GM23338 (cell line): ENCODE measurements at regions not wholly inside any gene's neighbourhood (a gene's known extent, or its start where the extent isn't known, plus 50 kb on each side); places are given as distances from the start of the nearest gene placed in this dataset.

Experiments
- ATAC-seq: fragments of 200-7000 bp; cut with Tn5 transposase; 3 replicates; pipeline ENCODE4 v1.9.1; 2020
- DNase-seq: peaks from one replicate; pipeline ENCODE4 v3.0.0-alpha.2; 2015; ENCODE audit warnings: low spot score
- H2AFZ ChIP-seq: fragments of 200-600 bp; sonication (generic); 2 replicates; pipeline ENCODE4 v1.8.0; 2016; ENCODE audit warnings: antibody characterized with exemption, mild to moderate bottlenecking, moderate library complexity
- H3F3A ChIP-seq: fragments of 200-600 bp; sonication (generic); replicated peaks from 2 replicates; pipeline ENCODE4 v1.8.0; 2017; ENCODE audit warnings: antibody characterized with exemption, mixed run types, low read depth
- H3K27ac ChIP-seq: fragments of 200-600 bp; sonication (generic); 2 replicates; pipeline ENCODE4 v1.6.1; 2016; ENCODE audit warnings: low read depth
- H3K27me3 ChIP-seq: fragments of 200-600 bp; sonication (generic); 2 replicates; pipeline ENCODE4 v1.8.0; 2016; ENCODE audit warnings: mild to moderate bottlenecking, mixed run types, moderate library complexity; ENCODE audit not compliant: insufficient read depth
- H3K36me3 ChIP-seq: fragments of 200-600 bp; sonication (generic); 2 replicates; pipeline ENCODE4 v1.8.0; 2016; ENCODE audit warnings: mild to moderate bottlenecking; ENCODE audit not compliant: insufficient read depth
- H3K4me1 ChIP-seq: fragments of 200-600 bp; sonication (generic); 2 replicates; pipeline ENCODE4 v1.8.0; 2016; ENCODE audit warnings: mild to moderate bottlenecking, moderate library complexity; ENCODE audit not compliant: insufficient read depth
- H3K4me2 ChIP-seq: fragments of 200-600 bp; sonication (generic); 2 replicates; pipeline ENCODE4 v1.7.1; 2017; ENCODE audit warnings: mixed run types
- H3K4me3 ChIP-seq: fragments of 200-600 bp; sonication (generic); 2 replicates; pipeline ENCODE4 v1.6.1; 2016; ENCODE audit warnings: mixed run types
- H3K79me2 ChIP-seq: fragments of 200-600 bp; sonication (generic); replicated peaks from 2 replicates; pipeline ENCODE4 v1.8.0; 2017; ENCODE audit warnings: mild to moderate bottlenecking; ENCODE audit not compliant: insufficient read depth
- H3K9me2 ChIP-seq: fragments of 200-600 bp; sonication (generic); 2 replicates; pipeline ENCODE4 v1.8.0; 2017; ENCODE audit not compliant: insufficient read depth
- H4K20me1 ChIP-seq: fragments of 200-600 bp; sonication (generic); replicated peaks from 2 replicates; pipeline ENCODE4 v1.8.0; 2017; ENCODE audit warnings: mild to moderate bottlenecking; ENCODE audit not compliant: insufficient read depth
- H3K27ac Mint-ChIP-seq: 2 replicates; pipeline ENCODE4 v1.8.0; 2020; ENCODE audit warnings: inconsistent platforms, mild to moderate bottlenecking, moderate library complexity, mixed read lengths
- H3K27me3 Mint-ChIP-seq: 3 replicates; pipeline ENCODE4 v1.8.0; 2022; ENCODE audit warnings: low read depth, mild to moderate bottlenecking, moderate library complexity, mixed read lengths, inconsistent platforms; ENCODE audit not compliant: insufficient read depth, poor library complexity
- H3K36me3 Mint-ChIP-seq: 3 replicates; pipeline ENCODE4 v1.8.0; 2021; ENCODE audit warnings: low read depth, mild to moderate bottlenecking, inconsistent platforms, moderate library complexity, mixed read lengths
- H3K4me1 Mint-ChIP-seq: 3 replicates; pipeline ENCODE4 v1.8.0; 2020; ENCODE audit warnings: mild to moderate bottlenecking, inconsistent platforms, mixed read lengths
- H3K4me3 Mint-ChIP-seq: 3 replicates; pipeline ENCODE4 v1.8.0; 2021; ENCODE audit warnings: moderate library complexity, mild to moderate bottlenecking, inconsistent platforms, mixed read lengths
- H3K9me3 Mint-ChIP-seq: 3 replicates; pipeline ENCODE4 v1.8.0; 2020; ENCODE audit warnings: moderate library complexity, mild to moderate bottlenecking, inconsistent platforms, mixed read lengths
- CREB1 ChIP-seq: fragments of 250-450 bp; sonication (Bioruptor Pico); IDR thresholded peaks from 2 replicates; pipeline ENCODE4 v1.5.0; 2020; ENCODE audit warnings: low read depth, mild to moderate bottlenecking, moderate library complexity
- EZH2 ChIP-seq: fragments of 200-600 bp; sonication (generic); IDR thresholded peaks from one replicate; pipeline ENCODE4 v1.8.0; 2017; ENCODE audit warnings: antibody characterized with exemption, mild to moderate bottlenecking, low read depth; ENCODE audit not compliant: unreplicated experiment
- EZH2phosphoT487 ChIP-seq: fragments of 200-600 bp; sonication (generic); IDR thresholded peaks from one replicate; pipeline ENCODE4 v1.8.1; 2018; ENCODE audit warnings: antibody characterized with exemption; ENCODE audit not compliant: unreplicated experiment
- JUNB ChIP-seq: IDR thresholded peaks from one replicate; pipeline ENCODE4 v1.6.1; 2016; ENCODE audit warnings: antibody characterized with exemption; ENCODE audit not compliant: unreplicated experiment
- NANOG ChIP-seq: IDR thresholded peaks from 2 replicates; pipeline ENCODE4 v1.6.1; 2016; ENCODE audit warnings: antibody characterized with exemption, borderline replicate concordance
- POLR2AphosphoS5 ChIP-seq: IDR thresholded peaks from 2 replicates; pipeline ENCODE4 v1.6.1; 2016; ENCODE audit warnings: antibody characterized with exemption, low read depth
- STAT1 ChIP-seq: IDR thresholded peaks from one replicate; pipeline ENCODE4 v1.6.1; 2016; ENCODE audit warnings: antibody characterized with exemption; ENCODE audit not compliant: unreplicated experiment
- ZNF114 ChIP-seq: fragments of 250-450 bp; sonication (Bioruptor Pico); IDR thresholded peaks from 2 replicates; pipeline ENCODE4 v1.5.0; 2020; ENCODE audit warnings: mild to moderate bottlenecking, moderate library complexity
- ZNF331 ChIP-seq: fragments of 250-450 bp; sonication (Bioruptor Pico); IDR thresholded peaks from 2 replicates; pipeline ENCODE4 v1.5.0; 2020; ENCODE audit warnings: low read depth, mild to moderate bottlenecking, moderate library complexity
- TF ChIP-seq, protein P1 (sequence below): IDR thresholded peaks from one replicate; pipeline ENCODE4 v1.6.1; 2018; ENCODE audit warnings: antibody characterized with exemption; ENCODE audit not compliant: unreplicated experiment
- TF ChIP-seq, protein P2 (sequence below): fragments of 250-450 bp; sonication (Bioruptor Pico); IDR thresholded peaks from 2 replicates; pipeline ENCODE4 v1.5.0; 2020; ENCODE audit warnings: mild to moderate bottlenecking, moderate library complexity
- TF ChIP-seq, protein P3 (sequence below), 2 experiments: fragments of 200-600 bp in 1 of 2; sonication (generic) in 1 of 2; conservative IDR thresholded peaks; 2 replicates each; pipeline versions ENCODE4 v1.5.1 to v1.6.1; 2016 to 2017; ENCODE audit warnings: antibody characterized with exemption in 2 of 2, low read depth in 2 of 2, mild to moderate bottlenecking in 2 of 2, moderate library complexity in 1 of 2
- TF ChIP-seq, protein P4 (sequence below): IDR thresholded peaks from 2 replicates; pipeline ENCODE4 v1.6.1; 2016; ENCODE audit warnings: antibody characterized with exemption

DNA sequence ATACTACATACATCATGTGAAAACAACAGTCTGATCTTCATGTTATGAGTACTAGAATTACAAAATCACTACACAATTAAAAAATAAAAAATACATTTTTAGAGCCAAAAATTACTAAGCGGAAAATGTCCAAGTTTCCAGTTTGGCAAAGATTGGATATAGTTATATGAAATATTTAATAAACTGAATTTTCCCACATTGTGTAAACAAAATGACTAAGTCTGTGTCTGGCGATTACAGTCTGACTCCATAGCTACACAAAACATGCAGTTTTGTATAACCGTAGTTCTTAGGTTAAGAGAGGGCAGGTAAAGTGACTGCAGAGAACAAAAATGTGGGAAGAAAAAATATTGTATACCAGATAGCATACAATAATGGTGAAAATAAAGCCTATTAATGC lies 59.2 kb upstream of the TMEM47 start:
- H3K79me2 ChIP-seq = no peaks in the 10 kb centered on the region
- H3K9me3 Mint-ChIP-seq = no peaks in the 10 kb centered on the region
- no peak overlapping the region for H3K27ac ChIP-seq
- H3K27ac Mint-ChIP-seq = no peak overlapping the region
- H3F3A ChIP-seq = no peaks in the 10 kb centered on the region
- TF ChIP-seq, protein P1, sequence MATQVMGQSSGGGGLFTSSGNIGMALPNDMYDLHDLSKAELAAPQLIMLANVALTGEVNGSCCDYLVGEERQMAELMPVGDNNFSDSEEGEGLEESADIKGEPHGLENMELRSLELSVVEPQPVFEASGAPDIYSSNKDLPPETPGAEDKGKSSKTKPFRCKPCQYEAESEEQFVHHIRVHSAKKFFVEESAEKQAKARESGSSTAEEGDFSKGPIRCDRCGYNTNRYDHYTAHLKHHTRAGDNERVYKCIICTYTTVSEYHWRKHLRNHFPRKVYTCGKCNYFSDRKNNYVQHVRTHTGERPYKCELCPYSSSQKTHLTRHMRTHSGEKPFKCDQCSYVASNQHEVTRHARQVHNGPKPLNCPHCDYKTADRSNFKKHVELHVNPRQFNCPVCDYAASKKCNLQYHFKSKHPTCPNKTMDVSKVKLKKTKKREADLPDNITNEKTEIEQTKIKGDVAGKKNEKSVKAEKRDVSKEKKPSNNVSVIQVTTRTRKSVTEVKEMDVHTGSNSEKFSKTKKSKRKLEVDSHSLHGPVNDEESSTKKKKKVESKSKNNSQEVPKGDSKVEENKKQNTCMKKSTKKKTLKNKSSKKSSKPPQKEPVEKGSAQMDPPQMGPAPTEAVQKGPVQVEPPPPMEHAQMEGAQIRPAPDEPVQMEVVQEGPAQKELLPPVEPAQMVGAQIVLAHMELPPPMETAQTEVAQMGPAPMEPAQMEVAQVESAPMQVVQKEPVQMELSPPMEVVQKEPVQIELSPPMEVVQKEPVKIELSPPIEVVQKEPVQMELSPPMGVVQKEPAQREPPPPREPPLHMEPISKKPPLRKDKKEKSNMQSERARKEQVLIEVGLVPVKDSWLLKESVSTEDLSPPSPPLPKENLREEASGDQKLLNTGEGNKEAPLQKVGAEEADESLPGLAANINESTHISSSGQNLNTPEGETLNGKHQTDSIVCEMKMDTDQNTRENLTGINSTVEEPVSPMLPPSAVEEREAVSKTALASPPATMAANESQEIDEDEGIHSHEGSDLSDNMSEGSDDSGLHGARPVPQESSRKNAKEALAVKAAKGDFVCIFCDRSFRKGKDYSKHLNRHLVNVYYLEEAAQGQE = no peak
- TF ChIP-seq NANOG (no peak), ZNF114 (CRISPR knock-in tag) (no peak), JUNB (no peak), ZNF331 (no peak), STAT1 (no peak), EZH2 (no peak), POLR2AphosphoS5 (no peak), EZH2phosphoT487 (no peak), CREB1 (CRISPR knock-in tag) (no peak)
- TF ChIP-seq, protein P2, sequence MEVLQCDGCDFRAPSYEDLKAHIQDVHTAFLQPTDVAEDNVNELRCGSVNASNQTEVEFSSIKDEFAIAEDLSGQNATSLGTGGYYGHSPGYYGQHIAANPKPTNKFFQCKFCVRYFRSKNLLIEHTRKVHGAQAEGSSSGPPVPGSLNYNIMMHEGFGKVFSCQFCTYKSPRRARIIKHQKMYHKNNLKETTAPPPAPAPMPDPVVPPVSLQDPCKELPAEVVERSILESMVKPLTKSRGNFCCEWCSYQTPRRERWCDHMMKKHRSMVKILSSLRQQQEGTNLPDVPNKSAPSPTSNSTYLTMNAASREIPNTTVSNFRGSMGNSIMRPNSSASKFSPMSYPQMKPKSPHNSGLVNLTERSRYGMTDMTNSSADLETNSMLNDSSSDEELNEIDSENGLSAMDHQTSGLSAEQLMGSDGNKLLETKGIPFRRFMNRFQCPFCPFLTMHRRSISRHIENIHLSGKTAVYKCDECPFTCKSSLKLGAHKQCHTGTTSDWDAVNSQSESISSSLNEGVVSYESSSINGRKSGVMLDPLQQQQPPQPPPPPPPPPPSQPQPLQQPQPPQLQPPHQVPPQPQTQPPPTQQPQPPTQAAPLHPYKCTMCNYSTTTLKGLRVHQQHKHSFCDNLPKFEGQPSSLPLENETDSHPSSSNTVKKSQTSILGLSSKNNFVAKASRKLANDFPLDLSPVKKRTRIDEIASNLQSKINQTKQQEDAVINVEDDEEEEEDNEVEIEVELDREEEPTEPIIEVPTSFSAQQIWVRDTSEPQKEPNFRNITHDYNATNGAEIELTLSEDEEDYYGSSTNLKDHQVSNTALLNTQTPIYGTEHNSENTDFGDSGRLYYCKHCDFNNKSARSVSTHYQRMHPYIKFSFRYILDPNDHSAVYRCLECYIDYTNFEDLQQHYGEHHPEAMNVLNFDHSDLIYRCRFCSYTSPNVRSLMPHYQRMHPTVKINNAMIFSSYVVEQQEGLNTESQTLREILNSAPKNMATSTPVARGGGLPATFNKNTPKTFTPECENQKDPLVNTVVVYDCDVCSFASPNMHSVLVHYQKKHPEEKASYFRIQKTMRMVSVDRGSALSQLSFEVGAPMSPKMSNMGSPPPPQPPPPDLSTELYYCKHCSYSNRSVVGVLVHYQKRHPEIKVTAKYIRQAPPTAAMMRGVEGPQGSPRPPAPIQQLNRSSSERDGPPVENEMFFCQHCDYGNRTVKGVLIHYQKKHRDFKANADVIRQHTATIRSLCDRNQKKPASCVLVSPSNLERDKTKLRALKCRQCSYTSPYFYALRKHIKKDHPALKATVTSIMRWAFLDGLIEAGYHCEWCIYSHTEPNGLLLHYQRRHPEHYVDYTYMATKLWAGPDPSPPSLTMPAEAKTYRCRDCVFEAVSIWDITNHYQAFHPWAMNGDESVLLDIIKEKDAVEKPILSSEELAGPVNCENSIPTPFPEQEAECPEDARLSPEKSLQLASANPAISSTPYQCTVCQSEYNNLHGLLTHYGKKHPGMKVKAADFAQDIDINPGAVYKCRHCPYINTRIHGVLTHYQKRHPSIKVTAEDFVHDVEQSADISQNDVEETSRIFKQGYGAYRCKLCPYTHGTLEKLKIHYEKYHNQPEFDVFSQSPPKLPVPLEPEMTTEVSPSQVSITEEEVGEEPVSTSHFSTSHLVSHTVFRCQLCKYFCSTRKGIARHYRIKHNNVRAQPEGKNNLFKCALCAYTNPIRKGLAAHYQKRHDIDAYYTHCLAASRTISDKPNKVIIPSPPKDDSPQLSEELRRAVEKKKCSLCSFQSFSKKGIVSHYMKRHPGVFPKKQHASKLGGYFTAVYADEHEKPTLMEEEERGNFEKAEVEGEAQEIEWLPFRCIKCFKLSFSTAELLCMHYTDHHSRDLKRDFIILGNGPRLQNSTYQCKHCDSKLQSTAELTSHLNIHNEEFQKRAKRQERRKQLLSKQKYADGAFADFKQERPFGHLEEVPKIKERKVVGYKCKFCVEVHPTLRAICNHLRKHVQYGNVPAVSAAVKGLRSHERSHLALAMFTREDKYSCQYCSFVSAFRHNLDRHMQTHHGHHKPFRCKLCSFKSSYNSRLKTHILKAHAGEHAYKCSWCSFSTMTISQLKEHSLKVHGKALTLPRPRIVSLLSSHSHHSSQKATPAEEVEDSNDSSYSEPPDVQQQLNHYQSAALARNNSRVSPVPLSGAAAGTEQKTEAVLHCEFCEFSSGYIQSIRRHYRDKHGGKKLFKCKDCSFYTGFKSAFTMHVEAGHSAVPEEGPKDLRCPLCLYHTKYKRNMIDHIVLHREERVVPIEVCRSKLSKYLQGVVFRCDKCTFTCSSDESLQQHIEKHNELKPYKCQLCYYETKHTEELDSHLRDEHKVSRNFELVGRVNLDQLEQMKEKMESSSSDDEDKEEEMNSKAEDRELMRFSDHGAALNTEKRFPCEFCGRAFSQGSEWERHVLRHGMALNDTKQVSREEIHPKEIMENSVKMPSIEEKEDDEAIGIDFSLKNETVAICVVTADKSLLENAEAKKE (CRISPR knock-in tag) = no peak
- TF ChIP-seq, protein P3, sequence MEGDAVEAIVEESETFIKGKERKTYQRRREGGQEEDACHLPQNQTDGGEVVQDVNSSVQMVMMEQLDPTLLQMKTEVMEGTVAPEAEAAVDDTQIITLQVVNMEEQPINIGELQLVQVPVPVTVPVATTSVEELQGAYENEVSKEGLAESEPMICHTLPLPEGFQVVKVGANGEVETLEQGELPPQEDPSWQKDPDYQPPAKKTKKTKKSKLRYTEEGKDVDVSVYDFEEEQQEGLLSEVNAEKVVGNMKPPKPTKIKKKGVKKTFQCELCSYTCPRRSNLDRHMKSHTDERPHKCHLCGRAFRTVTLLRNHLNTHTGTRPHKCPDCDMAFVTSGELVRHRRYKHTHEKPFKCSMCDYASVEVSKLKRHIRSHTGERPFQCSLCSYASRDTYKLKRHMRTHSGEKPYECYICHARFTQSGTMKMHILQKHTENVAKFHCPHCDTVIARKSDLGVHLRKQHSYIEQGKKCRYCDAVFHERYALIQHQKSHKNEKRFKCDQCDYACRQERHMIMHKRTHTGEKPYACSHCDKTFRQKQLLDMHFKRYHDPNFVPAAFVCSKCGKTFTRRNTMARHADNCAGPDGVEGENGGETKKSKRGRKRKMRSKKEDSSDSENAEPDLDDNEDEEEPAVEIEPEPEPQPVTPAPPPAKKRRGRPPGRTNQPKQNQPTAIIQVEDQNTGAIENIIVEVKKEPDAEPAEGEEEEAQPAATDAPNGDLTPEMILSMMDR (conservative IDR thresholded peaks at IDR 0.05; ENCODE audit: low read depth in 2 of 2) = no peak
- TF ChIP-seq, protein P4, sequence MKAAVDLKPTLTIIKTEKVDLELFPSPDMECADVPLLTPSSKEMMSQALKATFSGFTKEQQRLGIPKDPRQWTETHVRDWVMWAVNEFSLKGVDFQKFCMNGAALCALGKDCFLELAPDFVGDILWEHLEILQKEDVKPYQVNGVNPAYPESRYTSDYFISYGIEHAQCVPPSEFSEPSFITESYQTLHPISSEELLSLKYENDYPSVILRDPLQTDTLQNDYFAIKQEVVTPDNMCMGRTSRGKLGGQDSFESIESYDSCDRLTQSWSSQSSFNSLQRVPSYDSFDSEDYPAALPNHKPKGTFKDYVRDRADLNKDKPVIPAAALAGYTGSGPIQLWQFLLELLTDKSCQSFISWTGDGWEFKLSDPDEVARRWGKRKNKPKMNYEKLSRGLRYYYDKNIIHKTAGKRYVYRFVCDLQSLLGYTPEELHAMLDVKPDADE = no peak
- no peak overlapping the region for H3K4me3 ChIP-seq
- H3K4me3 Mint-ChIP-seq = no peak overlapping the region
- ATAC-seq (no peak), DNase-seq (no peak)
- H4K20me1 ChIP-seq = no peaks in the 10 kb centered on the region
- H3K27me3 ChIP-seq = no peaks in the 10 kb centered on the region
- no peak overlapping the region for H3K4me2 ChIP-seq
- peaks cover 9% of the 10 kb centered on the region for H3K4me1 Mint-ChIP-seq
- H3K4me1 ChIP-seq = 0 out of 2 replicates have a peak, but pooled peaks cover 10% of the 10 kb centered on the region
- no peak overlapping the region for H2AFZ ChIP-seq
- H3K36me3 Mint-ChIP-seq = no peaks in the 10 kb centered on the region
- no peaks in the 10 kb centered on the region for H3K36me3 ChIP-seq
- H3K9me2 ChIP-seq = no peaks in the 10 kb centered on the region
- peaks cover 2% of the 10 kb centered on the region for H3K27me3 Mint-ChIP-seq
